Heart left ventricle (tissue), 13 donors: ENCODE measurements at regions not wholly inside any gene's neighbourhood (a gene's known extent, or its start where the extent isn't known, plus 50 kb on each side); places are given as distances from the start of the nearest gene placed in this dataset.

Experiments used
- CTCF ChIP-seq, 12 donors: fragments of 200-600 bp; sonication (generic) in 4 of 12; IDR thresholded peaks; one replicate each; pipeline versions ENCODE4 v1.5.0 to v1.8.0; 2018 to 2022; ENCODE audit warnings: antibody characterized with exemption in 12 of 12, mild to moderate bottlenecking in 5 of 12
- POLR2A ChIP-seq, 2 donors: fragments of 450-650 bp; IDR thresholded peaks; one replicate each; pipeline ENCODE4 v1.6.1; 2017; ENCODE audit warnings: antibody characterized with exemption in 2 of 2, mild to moderate bottlenecking in 2 of 2, moderate library complexity in 2 of 2
- donor health status: ischemic (EF 13 %, LVEDD 7.1; RV severe dilation, severe dysfunction).
- donor health status: DM: no; HTN: yes; CAD: no.
- donor health status: DM: no; HTN: no; CAD: no.
- donor health status: ischemic (EF 25% LVEDD 6.9; RV normal size, moderate dysfunction).
- donor health status: ischemic (EF 25% LVEDD 5.7; RV mildly dilated, moderate dysfunction).
- donor health status: ischemic (EF 35%, LVEDD 5.7; RV mildly dilated, moderate dysfunction).
- donor health status: nonischemic (EF 11% LVEDD 7.7; RV severe dilation, severe dysfunction).
- donor health status: DM: yes; HTN: yes; CAD: no.
- donor health status: PGD.
- donor health status: ischemic (EF 29% LVEDD 5.4; RV normal size, mild dysfunction).
- donor health status: nonischemic (EF 23%, LVEDD 6.1; RV moderate dilation, normal function).

- TF ChIP-seq CTCF (IDR thresholded peaks at IDR 0.05) (no peak), POLR2A (IDR thresholded peaks at IDR 0.05) (no peak)
Measured at GRCh38 chr2:41540272-41540998, 507.4 kb upstream of the PKDCC start.
